Skeletal muscle tissue (tissue), 4 donors: ENCODE measurements at regions not wholly inside any gene's neighbourhood (a gene's known extent, or its start where the extent isn't known, plus 50 kb on each side); places are given as distances from the start of the nearest gene placed in this dataset. TPM values are rescaled to one million over a fixed set of nuclear protein-coding genes. Genes with fewer than 3 reads are reported as not detected.

Experiments
- H3K27ac ChIP-seq: one replicate; pipeline ENCODE4 v1.7.0; 2013; ENCODE audit warnings: mild to moderate bottlenecking, low read depth, low read length, inconsistent platforms
- H3K27me3 ChIP-seq, 3 donors: one replicate each; pipeline ENCODE4 v1.7.0; 2013; ENCODE audit warnings: low read length in 3 of 3; ENCODE audit not compliant: control insufficient read depth in 3 of 3, insufficient read depth in 3 of 3
- H3K36me3 ChIP-seq, 3 donors: one replicate each; pipeline ENCODE4 v1.7.0; 2013; ENCODE audit warnings: low read length in 3 of 3; ENCODE audit not compliant: control insufficient read depth in 3 of 3, insufficient read depth in 3 of 3
- H3K4me1 ChIP-seq, 3 donors: one replicate each; pipeline ENCODE4 v1.7.0; 2013; ENCODE audit warnings: low read length in 3 of 3, mild to moderate bottlenecking in 3 of 3; ENCODE audit not compliant: control insufficient read depth in 3 of 3, insufficient read depth in 3 of 3
- H3K4me3 ChIP-seq, 3 donors: one replicate each; pipeline ENCODE4 v1.7.0; 2013; ENCODE audit warnings: low read length in 3 of 3
- H3K9ac ChIP-seq, 3 donors: one replicate each; pipeline ENCODE4 v1.7.0; 2013; ENCODE audit warnings: low read length in 3 of 3, mild to moderate bottlenecking in 3 of 3, moderate library complexity in 2 of 3, low read depth in 1 of 3
- H3K9me3 ChIP-seq, 3 donors: one replicate each; pipeline ENCODE4 v1.7.0; 2013; ENCODE audit warnings: low read length in 3 of 3; ENCODE audit not compliant: control insufficient read depth in 3 of 3
- small RNA-seq: library from RNA; depleted of rRNA; stranded (forward); fragments of <200 nt; gene quantifications from one replicate; pipeline ENCODE3, GENCODE V24; 2014
- donor health status: Osteomylitis.

DNA sequence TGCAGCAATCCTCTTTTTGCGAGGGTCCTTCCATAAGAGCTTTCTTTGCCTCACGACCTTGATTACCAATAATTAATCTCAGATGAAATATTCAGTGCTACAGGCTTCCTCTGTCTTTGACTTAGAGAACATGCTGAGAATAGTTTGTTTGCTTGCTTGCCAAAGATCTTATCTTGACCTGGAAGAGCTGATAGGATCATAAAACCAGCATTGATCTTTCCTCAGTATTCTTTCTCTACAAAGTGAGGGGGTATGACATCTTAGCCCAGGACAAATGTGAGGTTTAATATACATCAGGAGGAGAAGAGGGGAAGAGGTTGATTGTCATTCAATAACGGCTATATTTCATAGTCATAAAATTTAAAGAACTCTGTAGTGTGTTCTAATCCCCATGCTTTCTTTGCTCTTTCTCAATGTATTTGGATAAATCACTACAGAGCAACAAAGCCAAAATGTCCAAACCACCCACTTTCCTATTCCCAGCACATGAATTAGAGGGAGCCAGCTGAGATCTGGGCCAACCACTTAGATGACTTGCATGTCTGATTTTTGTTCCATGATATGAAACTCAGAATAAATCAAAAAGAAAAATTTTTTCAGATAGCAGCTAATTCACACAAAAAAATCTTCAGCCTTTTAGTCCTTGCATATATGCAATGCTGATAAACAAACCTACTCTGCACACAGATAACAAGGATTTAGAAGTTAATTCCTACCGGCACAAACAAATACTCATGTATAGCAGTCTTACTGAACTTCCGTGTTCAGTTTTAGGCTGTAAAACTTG is 50.5 kb upstream of the IPO9 start:
- Histone ChIP-seq H3K27ac (no peak overlapping the region), H3K36me3 (peaks cover 3 to 21% (median 4%) of the 10 kb centered on the region in 3 donors), H3K4me3 (no peak overlapping the region), H3K9ac (no peak overlapping the region), H3K9me3 (no peaks in the 10 kb centered on the region), H3K27me3 (no peaks in the 10 kb centered on the region), H3K4me1 (peaks cover 0 to 4% (median 0%) of the 10 kb centered on the region in 3 donors)

Small RNAs in the stretch of these regions (small RNA-seq; reads per million reads assigned to genes)
- gene MIR5191 (not detected), gene RNU6-501P (not detected)
